Naive thymus-derived CD8-positive, alpha-beta T cell (primary cell): ENCODE measurements at regions not wholly inside any gene's neighbourhood (a gene's known extent, or its start where the extent isn't known, plus 50 kb on each side); places are given as distances from the start of the nearest gene placed in this dataset.

Experiments used
- ATAC-seq, 2 donors: fragments of 150-1000 bp; cut with Tn5 transposase in 1 of 2; sonication (Bioruptor Pico), chemical (Tn5 transposase) in 1 of 2; 1 replicate in 1 of 2; 2 replicates in 1 of 2; pipeline ENCODE4 v1.10.0; 2021; ENCODE audit warnings: mild to moderate bottlenecking in 2 of 2, moderate library complexity in 2 of 2
- POLR2A ChIA-PET: fragments of 350-600 bp; sonication (Branson Sonifier 250); formaldehyde crosslinking; loops from one replicate; lab custom pipeline; 2021; ENCODE audit warnings: antibody characterized with exemption; lab: Charles Lee
- DNase-seq, 10 donors: peaks; one replicate each; pipeline versions ENCODE4 v3.0.0 to v3.0.0-alpha.2; 2020 to 2022
- H3K27ac Mint-ChIP-seq, 10 donors: one replicate each; pipeline ENCODE4 v1.8.0; 2020 to 2022; ENCODE audit warnings: mild to moderate bottlenecking in 10 of 10, mixed read lengths in 10 of 10, moderate library complexity in 4 of 10, inconsistent platforms in 1 of 10
- H3K27me3 Mint-ChIP-seq, 5 donors: one replicate each; pipeline ENCODE4 v1.8.0; 2021 to 2022; ENCODE audit warnings: mixed read lengths in 5 of 5
- H3K36me3 Mint-ChIP-seq, 3 donors: one replicate each; pipeline ENCODE4 v1.8.0; 2020 to 2022; ENCODE audit warnings: mixed read lengths in 3 of 3, mild to moderate bottlenecking in 2 of 3, inconsistent platforms in 1 of 3
- H3K4me1 Mint-ChIP-seq, 4 donors: one replicate each; pipeline ENCODE4 v1.8.0; 2021 to 2022; ENCODE audit warnings: mixed read lengths in 4 of 4
- H3K4me3 Mint-ChIP-seq, 10 donors: one replicate each; pipeline ENCODE4 v1.8.0; 2020 to 2022; ENCODE audit warnings: mild to moderate bottlenecking in 10 of 10, mixed read lengths in 10 of 10, moderate library complexity in 6 of 10, inconsistent platforms in 1 of 10
- H3K9me3 Mint-ChIP-seq, 9 donors: one replicate each; pipeline ENCODE4 v1.8.0; 2020 to 2022; ENCODE audit warnings: mixed read lengths in 9 of 9, mild to moderate bottlenecking in 3 of 9, inconsistent platforms in 1 of 9, moderate library complexity in 1 of 9

DNA sequence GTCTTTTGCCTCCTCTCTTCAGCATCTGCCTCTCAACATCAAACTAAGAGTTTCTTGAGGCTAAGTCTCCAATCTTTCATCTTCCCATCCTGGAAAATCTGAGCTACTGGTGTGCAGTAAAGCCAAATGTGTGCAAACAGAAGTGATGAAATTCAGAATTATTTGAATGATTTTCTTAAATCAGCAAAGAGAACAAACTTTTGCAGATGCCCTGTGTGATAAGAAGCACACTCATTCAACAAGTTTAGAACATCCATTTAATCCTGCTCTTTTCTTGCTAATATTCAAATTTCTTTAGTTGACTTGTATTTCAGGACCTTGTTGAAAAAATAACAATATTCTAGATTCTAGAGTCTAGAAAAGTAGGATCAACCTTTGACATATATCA is 1374.9 kb upstream of the CELF4 start:
- DNase-seq (no peak), ATAC-seq (peak; percentile 32 to 50)
- Mint-ChIP-seq H3K36me3 (peaks cover 0 to 2% (median 0%) of the 10 kb centered on the region in 3 donors), H3K27ac (peak overlapping the region; percentile 17 to 93 (median 81)), H3K9me3 (peaks cover 0 to 20% (median 3%) of the 10 kb centered on the region in 9 donors), H3K27me3 (no peaks in the 10 kb centered on the region), H3K4me3 (peak overlapping the region in 6 of 10 donors; percentile 13 to 82 (median 60)), H3K4me1 (peaks cover 9 to 27% (median 23%) of the 10 kb centered on the region in 4 donors)
- POLR2A ChIA-PET = no interaction called here

DNA sequence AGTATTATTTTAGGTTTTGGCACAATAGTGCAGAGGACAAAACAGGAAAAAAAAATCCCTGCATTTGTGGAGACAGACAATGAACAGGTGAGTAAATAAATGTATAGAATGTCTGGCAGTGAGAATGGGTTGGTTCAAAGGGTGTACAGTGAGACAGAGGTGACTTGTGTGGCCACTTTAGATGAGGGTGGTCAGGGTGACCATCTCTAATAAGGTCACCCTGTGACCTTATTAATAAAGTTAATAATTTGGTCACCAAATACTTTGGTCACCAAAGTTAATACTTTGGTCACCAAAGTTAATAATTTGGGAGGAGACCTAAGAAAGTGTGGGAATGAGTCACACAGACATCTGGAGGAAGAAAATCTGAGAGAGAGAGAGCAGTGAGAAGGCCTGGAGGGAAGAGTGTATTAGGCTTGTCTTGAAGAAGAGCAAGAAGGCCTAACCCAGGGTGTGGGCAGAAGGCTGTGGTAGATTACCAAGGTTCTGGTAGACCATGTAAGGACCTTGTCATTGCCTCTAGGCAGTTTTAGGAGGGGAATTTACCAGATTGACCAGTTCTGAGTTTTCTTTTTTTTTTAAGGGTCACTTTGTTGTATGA is 1368.4 kb upstream of the CELF4 start:
- H3K36me3 Mint-ChIP-seq = no peaks in the 10 kb centered on the region
- H3K27me3 Mint-ChIP-seq = no peaks in the 10 kb centered on the region
- POLR2A ChIA-PET = no interaction called here
- H3K27ac Mint-ChIP-seq = peak overlapping the region in 1 of 10 donors; percentile 45
- DNase-seq (no peak), ATAC-seq (no peak)
- H3K4me3 Mint-ChIP-seq = no peak overlapping the region
- H3K4me1 Mint-ChIP-seq = no peaks in the 10 kb centered on the region
- H3K9me3 Mint-ChIP-seq = peaks cover 0 to 3% (median 0%) of the 10 kb centered on the region in 9 donors

DNA sequence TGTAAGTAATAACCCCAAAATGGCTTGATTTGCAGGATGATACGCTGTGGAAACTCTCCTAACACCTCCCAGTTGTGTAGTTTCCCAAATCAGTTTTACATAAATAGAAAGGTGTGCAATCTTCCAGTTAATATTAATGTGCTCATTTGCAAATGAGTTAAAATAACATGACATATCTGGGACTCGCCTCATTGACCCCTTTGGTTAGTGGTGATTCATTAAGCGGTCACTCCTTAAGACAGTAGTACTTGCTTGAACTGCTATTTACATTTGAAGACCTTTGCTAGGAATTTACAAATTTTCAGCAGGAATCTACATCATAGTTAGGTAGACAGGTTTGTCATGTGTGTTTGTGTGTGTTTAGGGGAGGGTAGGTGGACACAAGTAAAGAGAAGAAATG is 1367.7 kb upstream of the CELF4 start:
- POLR2A ChIA-PET = no interaction called here
- Mint-ChIP-seq H3K4me1 (no peaks in the 10 kb centered on the region), H3K4me3 (no peak overlapping the region), H3K9me3 (no peaks in the 10 kb centered on the region), H3K27ac (no peak overlapping the region), H3K27me3 (no peaks in the 10 kb centered on the region), H3K36me3 (no peaks in the 10 kb centered on the region)
- DNase-seq = no peak
- no peak for ATAC-seq

DNA sequence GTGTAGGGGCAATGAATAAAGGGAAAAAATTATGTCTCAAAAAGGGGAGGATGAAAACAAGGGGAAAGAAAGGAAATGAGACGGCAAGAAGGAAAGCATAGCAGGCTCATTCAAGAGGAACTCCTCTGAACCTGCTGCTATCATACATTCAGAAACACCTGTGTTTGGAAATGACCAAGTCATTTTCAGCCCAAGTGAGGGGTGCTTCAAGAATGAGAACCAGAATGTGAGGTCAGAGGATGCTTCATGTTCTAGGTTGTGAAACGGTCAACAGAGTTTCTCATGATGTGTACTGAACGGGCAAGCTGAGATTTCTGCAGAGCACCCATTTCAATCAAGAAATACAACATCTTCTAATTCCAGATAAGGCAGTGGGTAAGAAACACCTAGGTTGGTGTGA is 1367.2 kb upstream of the CELF4 start:
- DNase-seq (no peak), ATAC-seq (no peak)
- no peaks in the 10 kb centered on the region for H3K36me3 Mint-ChIP-seq
- POLR2A ChIA-PET = no interaction called here
- no peak overlapping the region for H3K4me3 Mint-ChIP-seq
- H3K9me3 Mint-ChIP-seq = no peaks in the 10 kb centered on the region
- no peaks in the 10 kb centered on the region for H3K27me3 Mint-ChIP-seq
- H3K4me1 Mint-ChIP-seq = no peaks in the 10 kb centered on the region
- no peak overlapping the region for H3K27ac Mint-ChIP-seq

DNA sequence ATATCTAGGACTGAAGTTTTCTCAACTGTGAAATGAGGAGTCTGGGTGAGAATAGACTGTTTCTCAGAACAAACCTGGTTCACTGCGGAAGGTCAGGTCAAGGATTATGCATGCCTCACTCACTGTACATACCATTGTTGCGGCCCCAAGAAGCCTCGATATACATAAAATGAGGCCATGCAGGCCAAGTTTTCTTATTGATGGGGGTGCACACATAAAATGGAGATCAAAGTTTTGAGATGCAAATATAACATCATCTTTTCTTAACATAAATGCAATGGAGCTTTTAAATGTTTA is 1366.1 kb upstream of the CELF4 start:
- Mint-ChIP-seq H3K36me3 (no peaks in the 10 kb centered on the region), H3K27ac (no peak overlapping the region), H3K27me3 (no peaks in the 10 kb centered on the region), H3K9me3 (peaks cover 0 to 1% (median 0%) of the 10 kb centered on the region in 9 donors), H3K4me1 (no peaks in the 10 kb centered on the region), H3K4me3 (no peak overlapping the region)
- DNase-seq (no peak), ATAC-seq (no peak)
- POLR2A ChIA-PET = no interaction called here

DNA sequence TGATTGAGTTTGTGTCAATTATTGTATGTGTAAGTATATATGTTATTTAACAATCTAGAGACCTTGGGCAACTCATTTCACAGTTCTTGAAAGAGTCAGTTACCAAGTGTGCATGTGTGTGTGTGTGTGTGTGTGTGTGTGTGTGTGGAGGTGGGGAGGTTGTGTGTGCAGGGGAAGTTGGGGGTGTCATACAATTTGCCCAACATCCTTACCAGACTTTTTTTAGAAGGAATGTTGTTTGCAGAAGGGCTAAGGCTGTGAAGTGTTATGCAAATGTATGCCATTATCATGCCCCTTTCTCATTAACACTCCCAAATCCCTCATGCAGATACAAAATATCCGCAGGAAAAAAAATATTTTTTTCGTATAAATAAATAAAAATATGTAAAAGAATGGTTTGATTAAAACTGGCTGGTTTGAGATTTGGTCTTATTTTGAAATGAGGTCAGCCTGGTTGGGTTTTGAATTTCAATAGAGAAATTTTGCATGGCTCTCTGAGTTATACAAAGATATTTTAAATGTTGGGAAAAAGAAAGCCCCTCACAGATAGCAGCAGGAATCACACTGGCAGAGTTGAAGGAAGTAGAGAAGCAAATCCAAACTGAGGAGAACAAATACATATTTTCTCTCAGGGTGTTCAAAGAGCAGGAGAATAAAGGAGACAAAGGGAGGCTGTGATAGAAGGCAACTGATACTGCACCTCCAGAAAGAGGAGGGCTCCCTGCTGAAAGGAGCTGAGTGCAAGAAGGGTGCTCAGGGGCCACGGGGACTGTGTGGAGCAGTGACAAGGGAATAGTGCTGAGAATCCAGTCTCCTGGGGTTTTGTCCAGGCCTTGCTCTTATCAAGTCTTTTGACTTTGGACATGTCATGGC is 1365.5 kb upstream of the CELF4 start:
- DNase-seq = no peak
- Mint-ChIP-seq H3K9me3 (peaks cover 0 to 7% (median 0%) of the 10 kb centered on the region in 9 donors), H3K36me3 (no peaks in the 10 kb centered on the region), H3K27me3 (no peaks in the 10 kb centered on the region), H3K4me1 (no peaks in the 10 kb centered on the region), H3K4me3 (no peak overlapping the region), H3K27ac (no peak overlapping the region)
- POLR2A ChIA-PET = no interaction called here
- no peak for ATAC-seq

DNA sequence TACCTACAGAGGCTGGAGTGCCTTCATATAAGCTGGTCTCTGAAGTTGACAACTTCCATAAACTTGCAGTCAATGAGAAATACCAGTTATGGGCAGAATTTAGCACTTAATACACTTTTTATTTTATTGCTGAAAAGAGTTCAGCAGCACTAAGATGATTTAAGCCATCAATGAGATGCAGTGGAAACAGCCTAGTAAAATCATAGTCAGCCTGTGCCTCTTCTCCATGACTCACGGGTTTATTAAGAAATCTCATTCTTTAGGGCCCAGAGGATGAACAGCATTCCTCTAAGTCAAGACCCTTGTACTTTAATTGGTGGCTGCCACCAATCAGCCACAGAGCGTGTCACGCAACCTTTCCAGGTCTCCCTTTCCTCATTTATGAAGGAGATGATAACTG is 1357.9 kb upstream of the CELF4 start:
- POLR2A ChIA-PET = no interaction called here
- Mint-ChIP-seq H3K27me3 (peaks cover 0 to 2% (median 0%) of the 10 kb centered on the region in 5 donors), H3K4me3 (no peak overlapping the region), H3K9me3 (peaks cover 0 to 10% (median 0%) of the 10 kb centered on the region in 9 donors), H3K27ac (no peak overlapping the region), H3K4me1 (no peaks in the 10 kb centered on the region), H3K36me3 (no peaks in the 10 kb centered on the region)
- ATAC-seq (no peak), DNase-seq (no peak)

DNA sequence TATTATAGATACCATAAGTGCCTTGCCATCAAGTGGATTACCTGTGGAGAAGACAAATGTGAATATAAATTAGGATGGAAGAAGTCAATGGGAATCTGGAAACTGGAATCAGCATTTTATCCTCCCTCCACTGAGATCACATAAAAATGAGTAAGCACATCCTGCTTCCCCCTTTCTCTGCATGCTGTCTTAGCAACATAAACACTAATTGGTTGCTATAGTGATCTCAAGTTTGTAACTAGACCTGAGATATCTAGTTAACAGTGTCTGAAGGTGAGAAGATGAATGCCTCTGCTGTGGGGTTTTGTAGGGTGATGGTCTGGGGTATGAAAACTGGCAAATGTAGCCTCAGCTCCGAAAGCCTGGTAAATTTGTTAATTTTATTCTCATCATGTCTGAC is 1357.5 kb upstream of the CELF4 start:
- DNase-seq (no peak), ATAC-seq (no peak)
- POLR2A ChIA-PET = no interaction called here
- H3K27me3 Mint-ChIP-seq = peaks cover 0 to 2% (median 0%) of the 10 kb centered on the region in 5 donors
- H3K27ac Mint-ChIP-seq = no peak overlapping the region
- no peaks in the 10 kb centered on the region for H3K36me3 Mint-ChIP-seq
- H3K4me3 Mint-ChIP-seq = no peak overlapping the region
- peaks cover 0 to 10% (median 0%) of the 10 kb centered on the region in 9 donors for H3K9me3 Mint-ChIP-seq
- H3K4me1 Mint-ChIP-seq = no peaks in the 10 kb centered on the region

DNA sequence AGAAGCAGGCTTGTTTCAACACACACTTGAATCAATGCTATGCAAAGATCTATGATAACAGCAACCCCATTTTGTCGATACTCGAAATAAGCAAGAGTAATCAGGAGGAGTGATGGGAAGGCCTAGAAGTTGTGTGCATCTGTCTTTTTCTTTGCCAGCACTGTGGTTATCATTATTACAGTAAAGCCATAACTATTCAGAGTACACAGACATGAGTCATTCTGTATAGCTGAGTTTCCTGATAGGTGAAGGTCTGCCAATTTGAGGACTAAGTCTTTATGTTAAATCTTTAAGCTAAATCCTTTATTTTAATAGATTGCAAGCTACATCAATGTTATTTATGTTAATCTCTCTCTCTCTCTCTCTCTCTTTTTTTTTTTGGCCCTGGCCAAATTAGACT is 1344.4 kb upstream of the CELF4 start:
- ATAC-seq = no peak
- Mint-ChIP-seq H3K9me3 (peaks cover 0 to 1% (median 0%) of the 10 kb centered on the region in 9 donors), H3K4me3 (no peak overlapping the region), H3K27me3 (no peaks in the 10 kb centered on the region), H3K27ac (no peak overlapping the region), H3K36me3 (no peaks in the 10 kb centered on the region), H3K4me1 (no peaks in the 10 kb centered on the region)
- POLR2A ChIA-PET = no interaction called here
- no peak for DNase-seq

DNA sequence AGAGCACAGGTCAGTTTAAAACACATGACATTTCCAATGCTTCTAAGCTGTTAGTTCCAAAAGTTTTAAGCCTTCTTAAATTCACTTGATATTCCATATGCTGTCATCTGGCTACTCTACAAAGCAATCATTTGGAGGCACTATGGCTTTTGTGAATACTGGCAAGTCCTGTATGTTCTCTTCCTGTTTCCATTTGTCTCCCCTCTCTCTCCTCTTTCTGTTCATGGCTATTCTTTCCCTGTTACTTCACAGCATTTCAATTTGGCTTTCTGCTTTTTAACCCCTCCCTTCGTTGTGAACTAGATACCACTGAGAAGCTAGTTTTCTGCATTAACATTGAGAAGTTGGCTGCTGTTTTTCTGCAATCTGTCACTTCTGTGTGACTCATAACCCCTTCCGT is 1337.2 kb upstream of the CELF4 start:
- POLR2A ChIA-PET = no interaction called here
- Mint-ChIP-seq H3K27me3 (no peaks in the 10 kb centered on the region), H3K27ac (no peak overlapping the region)

DNA sequence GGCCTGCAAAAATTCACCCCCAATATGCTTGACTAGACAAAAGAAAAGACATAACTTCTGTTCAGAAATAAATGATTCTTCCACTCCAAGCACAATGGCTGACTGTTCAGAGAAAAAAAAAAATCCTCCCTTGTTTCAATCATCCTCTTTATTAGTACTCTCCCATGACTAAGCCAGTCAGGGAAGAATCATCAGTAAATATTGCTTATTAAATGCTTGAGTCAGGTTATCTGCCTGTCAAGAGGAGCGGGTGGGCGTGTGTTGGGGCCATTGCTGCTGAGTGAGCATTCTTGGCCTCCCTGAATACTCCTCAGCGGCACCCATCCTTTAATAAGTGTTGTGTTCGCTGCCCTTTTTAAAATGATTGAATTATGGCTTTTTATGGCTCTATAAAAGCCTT is 1334.8 kb upstream of the CELF4 start:
- no peak overlapping the region for H3K27ac Mint-ChIP-seq
- no peak overlapping the region for H3K4me3 Mint-ChIP-seq
- ATAC-seq (no peak), DNase-seq (no peak)
- H3K36me3 Mint-ChIP-seq = no peaks in the 10 kb centered on the region
- no peaks in the 10 kb centered on the region for H3K4me1 Mint-ChIP-seq
- POLR2A ChIA-PET = no interaction called here
- H3K27me3 Mint-ChIP-seq = no peaks in the 10 kb centered on the region
- H3K9me3 Mint-ChIP-seq = peaks cover 0 to 5% (median 0%) of the 10 kb centered on the region in 9 donors

More for the DNA sequence above, 1337.2 kb upstream of the CELF4 start:
- DNase-seq = no peak
- H3K9me3 Mint-ChIP-seq = peaks cover 0 to 1% (median 0%) of the 10 kb centered on the region in 9 donors
- no peak overlapping the region for H3K4me3 Mint-ChIP-seq
- H3K36me3 Mint-ChIP-seq = no peaks in the 10 kb centered on the region
- H3K4me1 Mint-ChIP-seq = no peaks in the 10 kb centered on the region
- ATAC-seq = no peak

DNA sequence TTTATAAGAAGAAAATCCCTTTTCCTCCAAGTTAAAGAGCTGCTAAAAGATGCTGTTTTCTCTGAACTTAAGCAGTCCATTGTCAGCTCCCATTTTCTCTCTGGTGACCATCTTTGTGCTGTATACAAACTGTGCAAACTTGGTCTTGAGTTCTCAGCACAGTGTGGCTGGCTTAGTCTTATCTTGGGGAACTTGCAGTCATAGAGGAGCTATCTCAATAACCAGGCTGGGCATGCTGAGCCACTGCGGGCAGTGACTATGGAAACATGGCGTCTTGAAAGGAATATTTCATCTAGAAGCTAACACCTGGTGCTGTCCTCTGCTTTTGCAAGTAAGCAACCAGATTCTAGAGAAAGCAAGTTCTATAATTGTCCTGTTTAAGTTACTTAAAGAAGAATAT is 1334.4 kb upstream of the CELF4 start:
- POLR2A ChIA-PET = no interaction called here
- ATAC-seq (no peak), DNase-seq (no peak)
- Mint-ChIP-seq H3K27me3 (no peaks in the 10 kb centered on the region), H3K9me3 (peaks cover 0 to 8% (median 0%) of the 10 kb centered on the region in 9 donors), H3K4me3 (no peak overlapping the region), H3K36me3 (no peaks in the 10 kb centered on the region), H3K27ac (no peak overlapping the region), H3K4me1 (no peaks in the 10 kb centered on the region)

DNA sequence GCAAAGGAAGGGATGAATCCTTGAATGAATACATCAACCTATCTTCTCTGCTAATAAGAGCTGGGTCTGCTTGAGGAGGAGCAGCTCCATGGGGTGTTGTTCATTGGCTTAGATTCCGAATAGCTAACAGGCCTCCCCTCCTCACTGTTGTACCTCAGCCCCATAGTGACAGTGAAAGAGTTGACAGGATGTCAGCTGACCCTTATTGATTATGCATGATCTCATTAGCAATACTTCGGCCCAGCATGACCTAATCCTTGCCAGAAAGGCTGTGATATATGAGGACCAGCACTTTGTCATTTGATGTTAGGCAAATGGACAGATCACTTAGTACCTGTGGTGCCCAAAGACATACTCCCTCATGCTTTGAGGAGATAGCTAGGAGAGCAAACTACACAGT is 1333.7 kb upstream of the CELF4 start:
- H3K27ac Mint-ChIP-seq = no peak overlapping the region
- no peaks in the 10 kb centered on the region for H3K4me1 Mint-ChIP-seq
- no peaks in the 10 kb centered on the region for H3K27me3 Mint-ChIP-seq
- no peak for DNase-seq
- no peak overlapping the region for H3K4me3 Mint-ChIP-seq
- H3K36me3 Mint-ChIP-seq = no peaks in the 10 kb centered on the region
- ATAC-seq = no peak
- POLR2A ChIA-PET = no interaction called here
- H3K9me3 Mint-ChIP-seq = peaks cover 0 to 14% (median 0%) of the 10 kb centered on the region in 9 donors
